ENCODE measurements at regions not wholly inside any gene's neighbourhood (a gene's known extent, or its start where the extent isn't known, plus 50 kb on each side); places are given as distances from the start of the nearest gene placed in this dataset.

GRCh38 chr7:21125297-21125696 is 302.6 kb upstream of the SP4 start:
- Histone ChIP-seq H3K27me3 (replicated peaks; ENCODE audit: insufficient read depth, low read length) (no peaks in the 10 kb centered on the region), H4K20me1 (ENCODE audit: insufficient read depth, low read length) (no peaks in the 10 kb centered on the region)

GRCh38 chr7:21128062-21128817 is 299.6 kb upstream of the SP4 start:
- Histone ChIP-seq H3K4me1 (ENCODE audit: low read length) (no peaks in the 10 kb centered on the region), H3K9ac (ENCODE audit: low read length) (no peak overlapping the region), H3K27ac (ENCODE audit: low read length) (no peak overlapping the region), H3K27me3 (replicated peaks; ENCODE audit: insufficient read depth, low read length) (no peaks in the 10 kb centered on the region), H3K9me3 (replicated peaks; ENCODE audit: insufficient read depth, low read length) (no peaks in the 10 kb centered on the region), H3K9me2 (replicated peaks; ENCODE audit: insufficient read depth, low read length) (no peaks in the 10 kb centered on the region), H3K36me3 (replicated peaks; ENCODE audit: insufficient read depth, low read length) (no peaks in the 10 kb centered on the region), H2AFZ (ENCODE audit: low read length) (no peak overlapping the region), H3K4me3 (ENCODE audit: low read length) (no peak overlapping the region), H3K4me2 (ENCODE audit: low read depth, low read length) (no peak overlapping the region), H3F3A (ENCODE audit: insufficient read depth, low read length) (no peaks in the 10 kb centered on the region), H4K20me1 (ENCODE audit: insufficient read depth, low read length) (no peaks in the 10 kb centered on the region), H3K79me2 (ENCODE audit: low read length) (no peaks in the 10 kb centered on the region)
- TF ChIP-seq CTCF (IDR thresholded peaks at IDR 0.05; ENCODE audit: low read length) (no peak), EZH2 (optimal IDR thresholded peaks at IDR 0.05; ENCODE audit: low read depth, low read length) (no peak), EZH2phosphoT487 (IDR thresholded peaks at IDR 0.05; ENCODE audit: low read length) (no peak)
- DNase-seq = no peak

More at GRCh38 chr7:21125297-21125696, 302.6 kb upstream of the SP4 start:
- H2AFZ ChIP-seq (ENCODE audit: low read length) = no peak overlapping the region
- no peaks in the 10 kb centered on the region for H3K4me1 ChIP-seq (ENCODE audit: low read length)
- no peak overlapping the region for H3K4me2 ChIP-seq (ENCODE audit: low read depth, low read length)
- TF ChIP-seq CTCF (IDR thresholded peaks at IDR 0.05; ENCODE audit: low read length) (no peak), EZH2 (optimal IDR thresholded peaks at IDR 0.05; ENCODE audit: low read depth, low read length) (no peak), EZH2phosphoT487 (IDR thresholded peaks at IDR 0.05; ENCODE audit: low read length) (no peak)
- no peak overlapping the region for H3K9ac ChIP-seq (ENCODE audit: low read length)
- no peaks in the 10 kb centered on the region for H3K79me2 ChIP-seq (ENCODE audit: low read length)
- no peaks in the 10 kb centered on the region for H3F3A ChIP-seq (ENCODE audit: insufficient read depth, low read length)
- no peak for DNase-seq
- no peaks in the 10 kb centered on the region for H3K9me3 ChIP-seq (replicated peaks; ENCODE audit: insufficient read depth, low read length)
- H3K9me2 ChIP-seq (replicated peaks; ENCODE audit: insufficient read depth, low read length) = no peaks in the 10 kb centered on the region
- no peak overlapping the region for H3K27ac ChIP-seq (ENCODE audit: low read length)
- H3K4me3 ChIP-seq (ENCODE audit: low read length) = no peak overlapping the region
- no peaks in the 10 kb centered on the region for H3K36me3 ChIP-seq (replicated peaks; ENCODE audit: insufficient read depth, low read length)

GRCh38 chr7:21131897-21132296 is 296.0 kb upstream of the SP4 start:
- peak; percentile 16 for DNase-seq
- Histone ChIP-seq H3K4me1 (ENCODE audit: low read length) (no peaks in the 10 kb centered on the region), H3K9me3 (replicated peaks; ENCODE audit: insufficient read depth, low read length) (no peaks in the 10 kb centered on the region), H3K9ac (ENCODE audit: low read length) (no peak overlapping the region), H2AFZ (ENCODE audit: low read length) (no peak overlapping the region), H3F3A (ENCODE audit: insufficient read depth, low read length) (no peaks in the 10 kb centered on the region), H3K4me3 (ENCODE audit: low read length) (no peak overlapping the region), H3K9me2 (replicated peaks; ENCODE audit: insufficient read depth, low read length) (no peaks in the 10 kb centered on the region), H3K4me2 (ENCODE audit: low read depth, low read length) (no peak overlapping the region), H3K79me2 (ENCODE audit: low read length) (no peaks in the 10 kb centered on the region), H3K27ac (ENCODE audit: low read length) (no peak overlapping the region), H4K20me1 (ENCODE audit: insufficient read depth, low read length) (no peaks in the 10 kb centered on the region), H3K36me3 (replicated peaks; ENCODE audit: insufficient read depth, low read length) (no peaks in the 10 kb centered on the region), H3K27me3 (replicated peaks; ENCODE audit: insufficient read depth, low read length) (no peaks in the 10 kb centered on the region)
- TF ChIP-seq CTCF (IDR thresholded peaks at IDR 0.05; ENCODE audit: low read length) (no peak), EZH2 (optimal IDR thresholded peaks at IDR 0.05; ENCODE audit: low read depth, low read length) (no peak), EZH2phosphoT487 (IDR thresholded peaks at IDR 0.05; ENCODE audit: low read length) (no peak)

Measured in MM.1S (cell line).